Endothelial cell of umbilical vein (primary cell): ENCODE measurements at regions not wholly inside any gene's neighbourhood (a gene's known extent, or its start where the extent isn't known, plus 50 kb on each side); places are given as distances from the start of the nearest gene placed in this dataset.

Source experiments
- EZH2 ChIP-seq: IDR thresholded peaks from 2 replicates; pipeline ENCODE4 v1.6.1; 2012; ENCODE audit warnings: borderline replicate concordance, low read depth, mild to moderate bottlenecking, moderate library complexity, low read length, inconsistent platforms; ENCODE audit not compliant: severe bottlenecking
- FOS ChIP-seq: IDR thresholded peaks from 2 replicates; pipeline ENCODE4 v1.6.1; 2011; ENCODE audit warnings: mild to moderate bottlenecking, low read length, moderate library complexity, borderline replicate concordance; ENCODE audit not compliant: insufficient read depth
- MYC ChIP-seq: IDR thresholded peaks from one replicate; pipeline ENCODE4 v1.6.1; 2011; ENCODE audit warnings: mild to moderate bottlenecking, low read depth, low read length
- POLR2A ChIP-seq: IDR thresholded peaks from 2 replicates; pipeline ENCODE4 v1.6.1; 2012; ENCODE audit warnings: low read depth, mild to moderate bottlenecking, control low read depth, low read length
- POLR2AphosphoS5 ChIP-seq: IDR thresholded peaks from 2 replicates; pipeline ENCODE4 v1.6.1; 2012; ENCODE audit warnings: low read depth, mild to moderate bottlenecking, control low read depth, low read length, moderate library complexity; ENCODE audit not compliant: insufficient read depth
- TF ChIP-seq, protein P1 (sequence below), 2 donors: IDR thresholded peaks; 1 replicate in 1 of 2; 2 replicates in 1 of 2; pipeline ENCODE4 v1.5.1; 2011; ENCODE audit warnings: low read length in 2 of 2, mild to moderate bottlenecking in 2 of 2, moderate library complexity in 2 of 2, control low read depth in 1 of 2, inconsistent platforms in 1 of 2, low read depth in 1 of 2; ENCODE audit not compliant: insufficient read depth in 1 of 2; ENCODE audit errors: extremely low read depth in 1 of 2
- TF ChIP-seq, protein P2 (sequence below): IDR thresholded peaks from 2 replicates; pipeline ENCODE4 v1.6.1; 2011; ENCODE audit not compliant: insufficient read depth, insufficient read length

DNA sequence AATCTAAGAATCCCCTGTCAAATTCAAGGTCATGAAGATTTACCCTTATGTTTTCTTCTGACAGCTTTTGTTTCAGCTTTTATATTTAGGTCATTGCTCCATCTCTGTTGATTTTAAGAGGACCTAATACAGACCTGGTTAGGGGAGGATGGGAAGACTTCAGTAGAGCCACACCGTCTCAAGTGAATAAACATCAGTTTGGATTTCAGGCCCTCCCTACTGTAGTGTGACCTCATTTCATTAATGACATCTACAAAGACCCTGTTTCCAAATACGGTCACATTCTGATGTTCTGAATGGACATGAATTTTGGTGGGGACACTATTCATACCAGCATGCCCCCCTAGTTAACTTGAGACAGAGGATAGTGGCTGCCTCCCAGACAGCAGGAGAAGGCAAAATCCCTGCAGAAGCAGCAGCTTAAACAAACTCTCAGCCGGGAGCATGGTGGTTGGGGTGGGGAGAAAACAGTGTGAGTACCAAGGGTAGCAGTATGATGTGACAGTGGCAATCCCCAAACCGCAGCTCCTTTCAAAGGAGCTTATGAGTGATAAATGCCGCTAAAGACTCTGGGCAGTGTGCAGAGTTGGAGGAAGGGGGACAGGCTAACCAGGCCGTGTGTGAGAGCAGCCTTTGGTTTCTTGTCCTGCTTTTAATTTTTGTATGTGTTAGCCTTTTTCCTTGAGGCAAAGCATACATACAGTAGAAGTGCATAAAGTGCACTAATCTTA lies 65.9 kb upstream of the TNP1 start:
- TF ChIP-seq, protein P1, sequence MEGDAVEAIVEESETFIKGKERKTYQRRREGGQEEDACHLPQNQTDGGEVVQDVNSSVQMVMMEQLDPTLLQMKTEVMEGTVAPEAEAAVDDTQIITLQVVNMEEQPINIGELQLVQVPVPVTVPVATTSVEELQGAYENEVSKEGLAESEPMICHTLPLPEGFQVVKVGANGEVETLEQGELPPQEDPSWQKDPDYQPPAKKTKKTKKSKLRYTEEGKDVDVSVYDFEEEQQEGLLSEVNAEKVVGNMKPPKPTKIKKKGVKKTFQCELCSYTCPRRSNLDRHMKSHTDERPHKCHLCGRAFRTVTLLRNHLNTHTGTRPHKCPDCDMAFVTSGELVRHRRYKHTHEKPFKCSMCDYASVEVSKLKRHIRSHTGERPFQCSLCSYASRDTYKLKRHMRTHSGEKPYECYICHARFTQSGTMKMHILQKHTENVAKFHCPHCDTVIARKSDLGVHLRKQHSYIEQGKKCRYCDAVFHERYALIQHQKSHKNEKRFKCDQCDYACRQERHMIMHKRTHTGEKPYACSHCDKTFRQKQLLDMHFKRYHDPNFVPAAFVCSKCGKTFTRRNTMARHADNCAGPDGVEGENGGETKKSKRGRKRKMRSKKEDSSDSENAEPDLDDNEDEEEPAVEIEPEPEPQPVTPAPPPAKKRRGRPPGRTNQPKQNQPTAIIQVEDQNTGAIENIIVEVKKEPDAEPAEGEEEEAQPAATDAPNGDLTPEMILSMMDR (IDR thresholded peaks at IDR 0.05; ENCODE audit: extremely low read depth in 1 of 2, insufficient read depth in 1 of 2, low read depth in 1 of 2, low read length in 2 of 2), result no peak
- TF ChIP-seq EZH2, result no peak
- no peak for TF ChIP-seq MYC
- TF ChIP-seq, protein P2, sequence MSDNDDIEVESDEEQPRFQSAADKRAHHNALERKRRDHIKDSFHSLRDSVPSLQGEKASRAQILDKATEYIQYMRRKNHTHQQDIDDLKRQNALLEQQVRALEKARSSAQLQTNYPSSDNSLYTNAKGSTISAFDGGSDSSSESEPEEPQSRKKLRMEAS, result no peak
- TF ChIP-seq POLR2A, result no peak
- TF ChIP-seq POLR2AphosphoS5, result no peak
- TF ChIP-seq FOS, result no peak
